ENCODE measurements at regions not wholly inside any gene's neighbourhood (a gene's known extent, or its start where the extent isn't known, plus 50 kb on each side); places are given as distances from the start of the nearest gene placed in this dataset.

DNA sequence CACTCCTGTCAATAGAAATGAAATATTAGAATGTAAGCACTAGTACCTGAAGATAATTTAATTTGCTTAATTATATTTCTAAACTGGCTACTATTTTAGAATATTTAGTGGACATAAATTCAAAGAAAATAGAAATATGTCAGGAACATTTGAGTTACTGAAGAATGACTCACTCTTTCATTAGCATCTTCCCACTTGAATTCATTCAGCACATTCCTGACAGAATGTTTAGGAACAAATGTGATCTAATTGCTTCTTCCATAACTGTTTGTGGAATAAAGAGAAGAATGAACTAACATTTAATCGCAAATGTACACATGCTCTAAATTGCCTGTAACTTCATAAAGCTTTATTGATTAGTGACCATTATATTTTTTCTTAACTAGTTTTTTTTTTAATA lies 306.2 kb upstream of the ADAMTSL1 start:
- DNase-seq, result no peak

DNA sequence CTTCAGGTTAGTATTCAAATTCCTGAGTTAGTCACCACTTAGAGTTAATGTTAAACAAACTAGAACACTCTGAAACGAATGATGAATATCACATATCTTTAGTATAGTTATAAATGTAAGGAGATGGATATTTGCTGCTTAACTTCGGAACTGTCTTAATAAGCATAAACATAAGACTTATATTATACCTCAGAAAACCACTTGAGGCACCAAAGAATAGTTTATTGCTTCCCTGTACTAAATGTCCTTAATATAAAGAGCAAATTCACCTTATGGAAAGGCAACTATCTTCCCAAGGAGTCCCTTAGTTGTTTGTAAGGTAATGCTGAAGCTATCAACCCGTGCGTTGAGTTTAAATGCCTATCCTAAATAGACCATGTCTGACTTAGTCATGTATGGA lies 300.0 kb upstream of the ADAMTSL1 start:
- no peak for DNase-seq

DNA sequence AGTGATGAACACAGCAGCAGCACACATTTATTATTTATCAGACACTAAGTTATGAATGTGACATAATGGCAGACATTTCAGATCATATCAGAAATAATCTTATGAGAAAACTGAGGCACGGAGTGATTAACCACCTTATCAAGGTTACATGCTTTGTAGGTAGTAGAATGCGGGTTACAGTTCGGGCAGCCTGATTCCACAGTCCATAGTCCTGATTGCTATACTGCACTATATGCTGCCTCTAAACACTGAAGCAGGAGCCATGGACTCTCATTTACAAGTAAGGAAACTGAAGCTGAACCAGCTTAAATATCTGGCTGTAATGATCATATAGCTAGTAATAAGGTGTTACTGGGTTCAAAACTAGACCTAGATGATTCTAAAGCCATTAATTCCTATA lies 291.3 kb upstream of the ADAMTSL1 start:
- DNase-seq, result no peak

- no peak for DNase-seq
Observed at GRCh38 chr9:18183974-18184373, 290.0 kb upstream of the ADAMTSL1 start.

- no peak for DNase-seq
Observed at GRCh38 chr9:18184401-18184800, 289.6 kb upstream of the ADAMTSL1 start.

- DNase-seq, result no peak
Observed at GRCh38 chr9:18185196-18185595, 288.8 kb upstream of the ADAMTSL1 start.

DNA sequence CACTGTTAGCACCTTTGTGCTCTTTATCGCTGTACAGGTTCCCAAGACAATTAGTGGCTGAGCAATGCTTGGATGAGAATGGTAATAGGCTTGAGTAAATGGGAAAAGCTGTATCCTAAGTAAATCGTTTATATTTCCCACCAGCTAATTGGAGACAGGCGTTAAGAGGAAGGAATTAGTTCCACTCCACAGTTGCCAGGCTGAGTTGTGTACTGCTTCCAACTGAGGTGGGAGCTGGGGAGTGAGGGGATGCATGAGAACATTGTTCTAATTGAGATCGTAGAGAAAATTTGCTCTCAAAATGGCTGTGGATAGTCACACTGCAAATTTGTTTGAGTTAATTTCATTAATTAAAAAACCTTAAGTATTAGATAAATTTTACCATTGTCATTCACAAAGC lies 285.0 kb upstream of the ADAMTSL1 start:
- no peak for DNase-seq

GRCh38 chr9:18189871-18190670 lies 283.9 kb upstream of the ADAMTSL1 start:
- no peak for DNase-seq

DNA sequence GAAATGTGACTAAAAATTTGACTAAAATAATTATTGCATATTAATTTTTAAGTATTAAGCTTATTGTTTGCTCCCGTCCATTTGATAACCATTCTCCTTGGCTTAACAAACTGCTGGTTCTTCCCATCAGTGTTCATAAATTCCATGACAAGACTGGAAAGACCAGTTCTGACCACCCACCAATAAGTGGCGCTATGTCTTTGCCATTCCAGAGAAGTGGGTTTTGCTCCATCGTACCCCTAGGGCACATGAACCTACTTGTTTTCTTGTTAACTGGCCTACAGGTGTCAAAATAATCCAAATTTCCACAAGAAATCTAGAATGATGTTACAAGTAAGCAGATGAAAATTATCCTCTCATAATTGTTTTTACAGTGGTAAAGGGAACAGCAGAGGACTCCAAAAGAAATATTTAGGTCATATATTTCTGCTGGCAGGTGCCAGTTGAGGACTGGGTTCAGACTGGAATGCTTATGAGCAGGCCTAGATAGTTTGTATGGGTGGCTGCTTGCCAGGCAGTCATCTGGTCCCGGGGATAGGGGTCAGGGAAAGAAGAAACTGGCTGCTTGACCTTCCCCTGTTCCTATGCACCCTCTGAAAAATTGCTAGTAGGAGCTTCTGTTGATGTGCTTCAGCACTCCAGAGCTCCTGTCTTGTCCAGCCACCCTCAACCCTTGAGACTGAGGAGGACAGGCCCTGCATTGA lies 283.1 kb upstream of the ADAMTSL1 start:
- DNase-seq, result no peak

- no peak for DNase-seq
Observed at GRCh38 chr9:18194316-18194715, 279.6 kb upstream of the ADAMTSL1 start.

DNA sequence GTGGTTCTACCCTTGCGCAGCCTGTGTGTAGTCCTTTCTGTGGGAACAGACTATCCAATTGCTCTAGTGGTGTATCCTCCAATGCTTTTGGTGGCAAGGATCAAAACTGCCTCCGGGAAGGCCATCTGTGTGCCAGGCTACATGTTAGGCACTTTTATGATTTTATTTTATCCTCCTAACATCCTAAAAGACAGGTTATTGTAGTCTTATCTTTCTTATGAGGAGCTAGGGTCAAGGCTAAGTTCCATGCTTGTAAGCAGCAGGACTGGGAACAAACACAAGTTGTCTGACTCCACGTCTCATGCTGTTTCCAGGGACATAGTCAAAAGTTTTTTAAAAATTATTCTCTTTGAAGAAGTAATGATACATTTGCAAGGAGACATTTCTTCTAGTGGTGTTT lies 278.7 kb upstream of the ADAMTSL1 start:
- no peak for DNase-seq

GRCh38 chr9:18202924-18203323 lies 271.0 kb upstream of the ADAMTSL1 start:
- DNase-seq, result no peak

DNA sequence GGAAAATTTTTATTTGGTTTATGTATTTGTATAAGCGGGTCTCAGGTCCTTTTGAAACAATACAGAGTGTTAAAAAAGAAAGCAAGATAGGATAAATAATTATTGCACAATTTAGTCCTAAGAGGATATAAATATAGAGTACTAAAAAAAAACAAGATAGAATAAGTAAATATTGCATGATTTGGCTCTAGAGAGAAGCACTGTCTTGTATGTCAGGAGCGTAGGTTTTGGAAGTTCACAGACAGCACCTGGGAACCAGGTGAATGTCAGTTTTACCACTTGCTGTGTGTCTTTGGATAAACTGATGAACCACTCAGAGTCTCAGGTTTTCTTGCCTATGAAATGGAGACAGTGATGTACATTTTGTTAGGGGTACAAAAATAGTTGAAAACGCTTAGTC lies 266.2 kb upstream of the ADAMTSL1 start:
- no peak for DNase-seq

- no peak for DNase-seq
Observed at GRCh38 chr9:18208166-18209059, 265.5 kb upstream of the ADAMTSL1 start.

- DNase-seq, result no peak
Observed at GRCh38 chr9:18215626-18216025, 258.3 kb upstream of the ADAMTSL1 start.

- no peak for DNase-seq
Observed at GRCh38 chr9:18216376-18216775, 257.6 kb upstream of the ADAMTSL1 start.

DNA sequence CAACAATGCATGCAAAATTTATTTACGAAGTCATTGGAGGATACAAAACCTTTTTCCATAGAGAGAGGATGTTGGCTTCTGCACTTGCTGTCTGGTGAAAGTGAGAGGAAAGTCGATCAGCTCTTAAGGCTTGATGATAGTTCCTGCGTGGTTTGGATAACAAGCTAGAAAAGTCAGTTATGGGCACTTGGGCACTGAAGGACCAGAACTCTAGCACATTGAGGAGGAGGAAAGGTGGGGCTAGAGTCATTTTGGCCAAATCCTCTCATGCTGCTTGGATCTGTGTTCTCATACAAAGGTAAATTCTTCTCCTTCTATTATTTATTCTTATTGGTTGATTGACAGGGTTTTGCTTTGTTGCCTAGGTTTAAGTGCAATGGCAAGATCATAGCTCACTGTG lies 245.9 kb upstream of the ADAMTSL1 start:
- no peak for DNase-seq

DNA sequence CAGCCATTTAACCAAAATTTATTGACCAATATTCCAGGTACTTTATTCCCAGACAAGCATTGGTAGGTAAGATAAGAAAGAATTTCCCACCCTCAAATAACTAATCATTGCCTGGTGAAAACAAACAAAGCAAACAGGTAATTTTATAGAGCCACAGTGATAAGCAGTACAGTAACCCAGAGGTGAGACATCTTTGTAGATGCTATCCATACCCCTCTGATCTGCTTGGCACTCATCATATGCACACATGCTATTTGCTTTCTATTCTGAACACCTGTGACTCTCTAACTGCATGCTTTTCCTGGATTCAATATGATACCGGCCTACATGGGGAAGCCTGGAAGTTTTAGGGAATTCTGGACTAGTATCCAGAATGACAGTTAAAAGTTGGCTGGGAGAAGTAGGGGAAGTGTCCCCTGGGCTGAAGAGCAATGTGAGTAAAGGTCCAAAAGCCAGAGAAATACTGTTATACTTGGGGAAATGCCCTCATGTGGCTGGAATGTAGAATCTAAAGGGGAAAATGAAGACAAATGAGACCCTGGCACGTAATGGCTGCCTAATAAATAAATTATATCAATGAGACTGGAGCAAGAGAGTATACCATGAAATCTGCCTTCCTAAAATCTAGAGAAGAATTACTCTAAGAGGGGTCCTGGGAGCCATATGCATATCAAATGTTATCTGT lies 243.8 kb upstream of the ADAMTSL1 start:
- no peak for DNase-seq

DNA sequence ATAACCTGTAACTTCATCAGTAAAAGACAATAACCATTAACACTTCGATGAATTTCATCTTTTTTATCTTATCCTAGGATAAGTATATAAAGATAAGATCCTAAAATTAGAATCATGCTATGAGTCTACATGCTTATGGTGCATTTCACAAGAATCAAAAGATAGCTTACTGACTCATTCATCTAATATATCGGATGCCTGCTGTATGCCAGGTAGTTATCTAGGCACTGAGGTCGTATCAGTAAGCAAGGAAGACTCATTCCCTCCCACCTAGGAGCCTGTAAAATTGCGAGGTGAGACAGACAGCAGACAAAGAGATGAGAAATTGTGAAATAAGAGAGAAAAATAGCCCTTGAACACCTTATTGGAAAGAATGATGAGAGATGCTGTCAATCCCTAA lies 240.6 kb upstream of the ADAMTSL1 start:
- DNase-seq, result no peak

- no peak for DNase-seq
Observed at GRCh38 chr9:18233776-18234445, 240.0 kb upstream of the ADAMTSL1 start.

DNA sequence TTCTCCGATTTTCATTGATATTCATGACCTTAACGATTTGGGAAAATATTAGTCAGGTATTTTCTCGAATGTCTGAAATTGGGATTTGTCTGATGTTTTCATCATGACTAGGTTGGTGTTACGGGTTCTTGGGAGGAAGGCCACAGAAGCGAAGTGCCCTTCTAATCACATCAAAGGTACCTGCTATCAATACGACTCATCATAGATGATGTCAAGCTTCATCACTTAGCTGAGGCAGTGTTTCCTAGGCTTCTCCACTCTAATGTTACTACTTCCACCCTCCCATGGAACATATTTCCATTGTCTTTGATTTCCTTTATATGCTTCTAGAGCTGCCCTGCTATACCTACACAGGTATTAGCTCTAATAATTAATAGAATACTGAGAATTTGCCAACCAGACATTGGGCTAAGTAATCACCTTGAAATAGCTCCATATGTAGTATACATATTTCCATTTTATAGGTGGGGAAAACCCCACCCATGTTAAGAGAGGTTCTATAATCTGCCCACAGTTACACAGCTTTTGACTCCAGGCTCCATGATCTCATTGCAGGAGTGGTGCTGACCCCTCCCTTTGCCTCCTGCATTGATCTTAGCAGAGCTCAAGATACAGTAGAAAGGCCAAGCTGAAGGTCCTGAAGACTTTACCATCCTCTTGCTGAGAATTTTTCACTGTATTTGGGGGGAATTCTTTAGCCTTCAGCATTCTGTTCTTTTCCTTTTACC lies 238.6 kb upstream of the ADAMTSL1 start:
- DNase-seq, result no peak

DNA sequence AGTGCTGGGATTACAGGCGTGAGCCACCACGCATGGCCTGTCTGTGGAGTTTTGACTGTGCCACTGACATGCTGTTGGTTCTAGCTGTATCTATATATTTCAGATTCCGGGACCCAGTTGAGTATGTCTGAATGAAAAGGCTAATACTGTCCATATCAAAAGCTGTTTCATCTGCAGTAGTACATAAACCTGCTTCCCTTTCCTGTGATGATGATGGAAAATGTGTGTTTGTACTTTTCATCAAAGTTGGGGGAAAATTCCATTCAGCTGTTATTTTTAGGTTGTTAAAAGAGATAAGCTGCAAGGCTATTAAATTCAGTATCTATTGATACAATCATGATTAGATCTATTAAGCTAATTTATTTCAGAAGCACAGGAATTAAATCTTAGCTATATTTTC lies 237.6 kb upstream of the ADAMTSL1 start:
- DNase-seq, result no peak
